K562 (cell line): ENCODE measurements at regions not wholly inside any gene's neighbourhood (a gene's known extent, or its start where the extent isn't known, plus 50 kb on each side); places are given as distances from the start of the nearest gene placed in this dataset.
A peak's percentile ranks its signal among the peaks of the same experiment; 100 is the strongest.

Experiments used
- ATAC-seq: fragments of 200-7000 bp; cut with Tn5 transposase; 3 replicates; pipeline ENCODE4 v1.9.1; 2020; ENCODE audit warnings: moderate library complexity
- BruUV-seq: library from RNA; stranded (reverse); fragments of 400-500 nt; replicated peaks from 2 replicates; lab custom pipeline; 2021; lab: Mats Ljungman, UMichigan
- CTCF ChIA-PET: fragments of 300-600 bp; formaldehyde crosslinking; extraction: SDS; loops from one replicate; lab custom pipeline; 2021; ENCODE audit warnings: low intra/inter-chr PET ratio; lab: Yijun Ruan, JAX
- POLR2A ChIA-PET: fragments of 300-600, 350-650 bp; sonication (Branson Sonifier 250); formaldehyde crosslinking; extraction: SDS; loops from one replicate; lab custom pipeline; 2021; ENCODE audit warnings: antibody characterized with exemption, inconsistent platforms; lab: Yijun Ruan, JAX
- DNase-seq, 4 experiments: peaks; one replicate each; pipeline versions ENCODE4 v3.0.0 to v3.0.0-alpha.2; 2011 to 2018; ENCODE audit warnings: low spot score in 3 of 4, mixed read lengths in 3 of 4; ENCODE audit errors: extremely low read depth in 1 of 4
- FAIRE-seq: peaks from 2 replicates; lab custom pipeline; 2011; peaks lifted over from hg19 to GRCh38; lab: Jason Lieb, UNC
- H2AFZ ChIP-seq: 2 replicates; pipeline ENCODE4 v1.6.0; 2011; ENCODE audit warnings: low read depth, low read length, control low read depth, inconsistent platforms
- H3K27ac ChIP-seq: fragments of 200-600 bp; 3 replicates; pipeline ENCODE4 v1.8.0; 2011; ENCODE audit warnings: low read depth, mild to moderate bottlenecking, control low read depth, inconsistent platforms, low read length, moderate library complexity, mixed read lengths; ENCODE audit errors: extremely low read depth
- H3K27me3 ChIP-seq, 2 experiments: fragments of 300-600 bp in 1 of 2; 2 replicates in 1 of 2; 3 replicates in 1 of 2; pipeline versions ENCODE4 v1.6.0 to v1.8.0; 2011; ENCODE audit warnings: inconsistent platforms in 2 of 2, low read length in 2 of 2, mild to moderate bottlenecking in 1 of 2, mixed read lengths in 1 of 2, moderate library complexity in 1 of 2; ENCODE audit not compliant: control insufficient read depth in 2 of 2, insufficient read depth in 2 of 2
- H3K36me3 ChIP-seq: fragments of 300-600 bp; 3 replicates; pipeline ENCODE4 v1.8.0; 2011; ENCODE audit warnings: mild to moderate bottlenecking, low read length, inconsistent platforms; ENCODE audit not compliant: control insufficient read depth, insufficient read depth
- H3K4me1 ChIP-seq, 2 experiments: fragments of 200-600 bp in 1 of 2; replicated peaks in 1 of 2; 2 replicates in 1 of 2; 3 replicates in 1 of 2; pipeline versions ENCODE4 v1.5.1 to v1.8.0; 2011; ENCODE audit warnings: inconsistent platforms in 2 of 2, low read length in 2 of 2, mild to moderate bottlenecking in 1 of 2, mixed read lengths in 1 of 2, moderate library complexity in 1 of 2; ENCODE audit not compliant: control insufficient read depth in 2 of 2, insufficient read depth in 2 of 2
- H3K4me2 ChIP-seq: 2 replicates; pipeline ENCODE4 v1.6.1; 2011; ENCODE audit warnings: low read length, control low read depth, inconsistent platforms, mixed read lengths; ENCODE audit not compliant: insufficient read depth
- H3K4me3 ChIP-seq: fragments of 200-600 bp; sonication (generic), shearing (Covaris generic); 2 replicates; pipeline ENCODE4 v1.5.1; 2016; ENCODE audit warnings: control low read depth, inconsistent platforms
- H3K79me2 ChIP-seq: fragments of 200-600 bp; 3 replicates; pipeline ENCODE4 v1.8.0; 2011; ENCODE audit warnings: low read length, inconsistent platforms; ENCODE audit not compliant: control insufficient read depth, insufficient read depth
- H3K9ac ChIP-seq, 2 experiments: 2 replicates each; pipeline versions ENCODE4 v1.6.0 to v1.6.1; 2011; ENCODE audit warnings: low read depth in 2 of 2, low read length in 2 of 2, control low read depth in 1 of 2, inconsistent platforms in 1 of 2, mild to moderate bottlenecking in 1 of 2, mixed read lengths in 1 of 2; ENCODE audit not compliant: insufficient read depth in 1 of 2
- H3K9me1 ChIP-seq: one replicate; pipeline ENCODE4 v1.6.0; 2011; ENCODE audit warnings: inconsistent platforms, mild to moderate bottlenecking, low read length, moderate library complexity; ENCODE audit not compliant: control insufficient read depth, insufficient read depth
- H3K9me3 ChIP-seq: replicated peaks from 2 replicates; pipeline ENCODE4 v1.5.1; 2011; ENCODE audit warnings: low read depth, low read length, inconsistent platforms; ENCODE audit not compliant: control insufficient read depth, insufficient read depth
- H4K20me1 ChIP-seq: replicated peaks from 2 replicates; pipeline ENCODE4 v1.6.1; 2011; ENCODE audit warnings: low read length, inconsistent platforms, mixed read lengths; ENCODE audit not compliant: control insufficient read depth, insufficient read depth
- AFF4 ChIP-seq: sonication (generic); formaldehyde crosslinking; IDR thresholded peaks from 2 replicates; pipeline ENCODE4 v1.8.0; 2023; ENCODE audit warnings: mild to moderate bottlenecking, missing genetic modification reagents
- CBFA2T3 ChIP-seq: fragments of 450-650 bp; IDR thresholded peaks from 2 replicates; pipeline ENCODE4 v1.6.1; 2017
- DMBX1 ChIP-seq: fragments of 250-450 bp; sonication (Bioruptor Pico); IDR thresholded peaks from 2 replicates; pipeline ENCODE4 v1.8.0; 2022; ENCODE audit warnings: inconsistent platforms, mild to moderate bottlenecking, moderate library complexity, borderline replicate concordance
- NR2C2 ChIP-seq, 2 experiments: fragments of 200-800 bp in 1 of 2; sonication (Bioruptor generic) in 1 of 2; sonication (generic) in 1 of 2; formaldehyde crosslinking in 1 of 2; IDR thresholded peaks; 2 replicates each; pipeline versions ENCODE4 v1.6.1 to v1.8.0; 2016 to 2022; ENCODE audit warnings: mild to moderate bottlenecking in 1 of 2, missing compliant biosample characterization in 1 of 2, missing genetic modification characterization in 1 of 2, missing genetic modification reagents in 1 of 2
- WGBS: fragments of 100-300 bp; shearing (Covaris generic); methylation state at CpG from one replicate; pipeline ENCODE4 v1.1.6; 2016; ENCODE audit warnings: low coverage, mixed read lengths; ENCODE audit not compliant: insufficient coverage; ENCODE audit errors: missing lambda C conversion rate; 5-methylcytosine and 5-hydroxymethylcytosine counted together
- in situ Hi-C: fragments of 300-500 bp; cut with MboI; formaldehyde crosslinking; loops from 4 replicates; pipeline ENCODE4 v1.15.0; 2018; ENCODE audit warnings: inconsistent platforms, mixed read lengths
- intact Hi-C: fragments of 100-400 bp; cut with micrococcal nuclease; formaldehyde crosslinking; loops from 2 replicates; pipeline ENCODE4 v1.14.2; 2022

DNA sequence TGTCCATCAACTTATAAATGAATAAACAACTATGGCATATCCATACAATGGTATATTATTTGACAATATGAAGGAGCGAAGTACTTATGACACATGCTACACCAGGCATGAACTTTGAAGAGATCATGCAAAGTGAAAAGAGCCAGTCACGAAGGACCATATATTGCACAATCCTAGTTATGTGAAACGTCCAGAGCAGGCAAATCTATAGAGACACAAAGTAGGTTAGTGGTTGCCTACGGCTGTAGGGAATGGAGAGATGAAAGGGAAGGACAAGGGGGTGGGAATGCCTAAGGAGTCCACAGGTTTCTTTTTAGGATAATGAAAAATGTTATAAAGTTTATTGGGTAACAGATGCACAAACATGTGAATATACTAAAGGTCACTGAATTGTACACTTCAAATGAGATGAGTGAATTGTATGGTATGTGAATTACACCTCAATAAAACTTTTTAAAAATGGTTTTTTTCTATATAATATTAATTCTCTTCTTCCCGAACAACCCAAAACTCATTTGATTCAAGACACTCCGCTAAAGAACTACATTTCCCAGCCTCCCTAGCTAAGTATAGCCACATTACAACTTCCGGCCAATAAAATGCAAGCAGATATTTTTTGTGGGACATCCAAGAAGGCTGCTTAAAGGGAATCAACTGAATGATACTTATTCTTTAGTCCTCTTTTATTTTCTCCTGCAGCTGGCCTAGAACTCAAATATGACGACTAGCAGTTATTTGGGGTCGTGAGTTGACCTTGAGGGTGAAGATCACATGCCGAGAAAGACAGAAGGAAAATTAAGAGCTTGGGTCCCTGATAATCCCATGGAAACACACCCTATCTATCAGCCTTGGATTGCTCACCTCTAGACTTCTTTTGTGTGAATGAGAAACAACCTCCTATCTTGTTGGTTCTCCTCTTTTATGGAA, 187.2 kb downstream of the TTC8 start (continued):
- no peak for TF ChIP-seq AFF4

GRCh38 chr14:89012282-89013097, 188.0 kb downstream of the TTC8 start:
- no peak overlapping the region for H3K27ac ChIP-seq
- in situ Hi-C loops (loop anchor here (25.0 kb wide), 2 partner anchors 350 to 525 kb away; no protein-coding TSS in a partner anchor), intact Hi-C loops (loop anchor here (1.0 to 5.0 kb wide), 6 partner anchors 145 to 823 kb away; partner anchors contain the start of genes EML5 and ZC3H14)
- H4K20me1 ChIP-seq, result no peaks in the 10 kb centered on the region
- TF ChIP-seq DMBX1 (CRISPR knock-in tag) (no peak), CBFA2T3 (0 out of 2 replicates have a peak, but pooled peaks have one; percentile 6), NR2C2 (CRISPR knock-in tag; IDR thresholded peaks at IDR 0.05) (no peak), NR2C2 (tag; IDR thresholded peaks at IDR 0.05) (peak; percentile 31; the same call in 1 of the 2 replicates)
- peak overlapping the region; percentile 58 for H3K4me2 ChIP-seq
- H3K9me3 ChIP-seq, result no peaks in the 10 kb centered on the region
- H3K9me1 ChIP-seq, result no peaks in the 10 kb centered on the region
- 7% methylated on average over 11 of the region's 14 CpGs for WGBS
- ATAC-seq (peak; percentile 52), DNase-seq (no peak), FAIRE-seq (no peak)
- BruUV-seq, result no TSS peak
- no peaks in the 10 kb centered on the region for H3K79me2 ChIP-seq
- H3K4me3 ChIP-seq, result no peak overlapping the region
- no peaks in the 10 kb centered on the region for H3K36me3 ChIP-seq
- H2AFZ ChIP-seq, result peak overlapping the region; percentile 69
- H3K9ac ChIP-seq, result no peak overlapping the region
- H3K27me3 ChIP-seq, result no peaks in the 10 kb centered on the region
- no peaks in the 10 kb centered on the region for H3K4me1 ChIP-seq
- ChIA-PET POLR2A (interaction anchor here (0.6 kb wide), 2 partner anchors 416 to 1066 kb away, joined by 3 read pairs; no protein-coding TSS in a partner anchor), CTCF (interaction anchor here (0.9 kb wide), 1 partner anchor 344 kb away, joined by 3 read pairs; no protein-coding TSS in a partner anchor)
